GM21447 (cell line): ENCODE measurements at regions not wholly inside any gene's neighbourhood (a gene's known extent, or its start where the extent isn't known, plus 50 kb on each side); places are given as distances from the start of the nearest gene placed in this dataset.

Source experiments
- ATAC-seq: cut with Tn5 transposase; IDR thresholded peaks from one replicate; pipeline ENCODE4 v1.9.1; 2021; ENCODE audit not compliant: unreplicated experiment

DNA sequence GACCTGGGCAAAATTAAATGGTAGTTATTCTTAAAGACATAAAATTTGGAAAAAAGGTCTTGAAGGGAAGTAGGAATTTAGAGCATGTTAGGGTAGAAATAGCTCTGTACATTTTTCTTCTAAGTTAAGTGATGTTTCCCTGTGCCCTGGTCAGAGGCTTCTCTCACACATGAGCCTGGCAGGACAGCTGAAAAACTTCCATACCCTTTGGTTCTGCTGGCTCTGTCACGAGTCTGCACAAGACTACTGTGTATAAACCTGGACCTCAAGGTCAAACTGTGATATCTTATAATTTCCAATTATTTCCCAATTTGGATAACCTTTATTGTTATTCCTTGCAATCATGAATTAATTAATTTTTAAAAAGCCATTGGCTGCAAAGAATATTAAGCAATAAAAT is 664.7 kb downstream of the BCL11A start:
- ATAC-seq: no peak

DNA sequence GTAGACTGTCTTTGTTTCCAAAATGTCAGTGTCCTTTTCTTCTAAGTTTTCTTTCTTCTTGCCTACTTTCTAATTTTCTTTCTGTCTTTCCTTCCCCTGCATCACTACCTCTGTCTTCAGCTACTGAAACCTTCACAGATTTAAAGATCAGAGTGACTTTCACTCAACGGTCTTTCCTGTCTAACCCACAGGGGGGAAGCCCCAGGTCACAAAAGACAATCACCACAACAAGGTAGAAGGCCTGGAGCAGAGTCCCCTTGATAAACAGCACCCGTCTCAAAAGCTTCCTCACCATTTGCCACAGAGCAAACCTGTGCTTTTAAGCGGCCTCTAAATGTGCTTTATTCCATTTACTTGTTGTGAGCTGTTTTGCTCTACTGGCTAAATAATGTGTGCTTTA is 665.4 kb downstream of the BCL11A start:
- peak; percentile 91 for ATAC-seq

DNA sequence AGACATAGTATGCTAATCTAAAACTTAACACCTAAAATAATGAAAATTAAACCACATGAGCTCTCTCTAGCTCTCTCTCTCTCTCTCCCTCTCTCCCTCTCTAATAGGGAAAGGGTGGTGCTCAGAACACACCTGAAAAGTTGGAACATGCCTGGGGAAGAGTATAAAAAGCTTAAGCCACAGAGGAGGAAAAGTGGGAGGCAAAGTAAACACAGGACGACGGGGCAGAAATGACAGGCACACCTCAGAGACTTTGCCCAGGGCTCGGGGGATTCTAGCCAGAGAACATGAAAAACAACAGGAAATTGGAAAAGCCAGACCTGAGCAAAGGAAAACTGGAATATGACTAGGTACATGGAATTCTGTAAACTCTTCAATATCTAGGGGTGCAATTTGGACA is 666.1 kb downstream of the BCL11A start:
- no peak for ATAC-seq

DNA sequence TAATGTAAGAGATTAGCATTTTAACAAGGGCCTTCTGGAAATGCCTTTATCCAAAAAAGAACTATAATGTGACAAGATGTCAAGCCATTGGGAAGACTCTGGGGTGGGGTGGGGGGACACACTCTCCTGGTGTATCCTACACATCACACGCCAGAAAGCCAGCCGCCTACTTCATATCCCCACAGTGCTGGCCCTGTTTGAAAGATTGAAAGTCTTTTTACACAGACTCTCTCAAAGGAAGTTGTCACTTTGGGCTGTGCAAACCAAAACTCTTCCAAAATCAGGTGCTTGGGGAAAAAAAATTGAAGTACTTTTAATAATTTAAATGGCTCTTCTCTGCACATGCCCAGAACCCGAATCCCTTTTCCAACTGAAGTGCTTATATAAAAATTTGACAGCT is 666.7 kb downstream of the BCL11A start:
- ATAC-seq: no peak

- ATAC-seq: no peak
Observed at GRCh38 chr2:59885541-59885940, 667.9 kb downstream of the BCL11A start.

GRCh38 chr2:59884166-59884565 is 669.3 kb downstream of the BCL11A start:
- ATAC-seq: no peak

DNA sequence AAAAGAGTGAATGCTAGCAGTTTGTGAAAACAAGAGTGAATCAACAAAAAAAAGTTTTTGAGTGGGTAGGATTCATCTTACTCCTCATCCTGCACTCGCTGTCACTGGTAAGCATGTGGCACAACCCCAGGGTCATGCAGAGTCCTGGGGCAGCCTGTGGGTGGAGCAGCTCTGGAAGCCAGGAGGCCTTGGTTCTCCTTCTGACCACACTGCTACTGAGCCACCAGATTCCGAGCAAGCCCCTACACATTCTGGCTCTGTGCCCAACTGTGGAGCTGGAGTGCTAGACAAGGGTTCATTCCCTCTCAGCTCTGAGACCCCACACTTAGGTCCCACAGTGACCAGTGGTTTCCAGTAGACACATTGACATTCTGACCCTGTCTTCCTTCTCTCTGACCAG is 670.6 kb downstream of the BCL11A start:
- ATAC-seq: no peak

DNA sequence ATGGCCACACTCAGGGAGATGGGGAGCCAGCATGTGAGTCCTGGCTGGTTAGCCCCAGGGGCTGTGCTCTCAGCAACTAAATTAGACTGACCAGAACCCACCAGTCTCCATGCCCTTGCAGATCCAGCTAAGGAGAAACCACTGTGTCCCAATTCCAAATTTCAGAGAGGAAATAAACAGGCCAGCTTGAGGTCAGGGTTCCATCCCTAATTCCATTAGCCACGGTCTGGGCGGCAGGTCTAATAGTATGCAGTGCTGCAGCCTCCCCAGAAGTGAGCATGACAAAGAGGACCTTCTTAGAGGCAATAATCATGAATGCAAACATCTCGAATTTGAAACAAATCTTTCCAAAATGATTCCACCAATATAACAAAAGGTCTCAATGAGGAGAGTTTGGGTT is 671.2 kb downstream of the BCL11A start:
- no peak for ATAC-seq

DNA sequence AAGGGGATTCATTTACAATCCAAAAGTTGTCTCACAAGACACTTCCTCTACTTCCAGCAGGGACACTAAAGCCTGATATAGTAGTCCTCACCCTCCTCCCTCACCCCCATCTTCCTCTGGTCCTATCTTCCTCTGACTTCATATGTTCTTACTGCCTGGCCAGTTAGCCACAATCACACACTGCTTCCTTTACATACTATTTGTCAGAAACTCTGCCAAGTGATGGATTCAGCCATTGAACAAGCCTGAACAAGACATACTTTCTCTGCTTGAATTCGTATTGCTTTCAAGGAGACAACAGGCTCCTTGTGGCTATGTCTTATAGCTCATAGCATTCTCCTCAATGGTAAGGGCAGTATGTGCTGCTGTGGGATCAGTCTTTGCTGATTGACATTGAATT is 672.2 kb downstream of the BCL11A start:
- no peak for ATAC-seq

- no peak for ATAC-seq
Observed at GRCh38 chr2:59879700-59880131, 673.7 kb downstream of the BCL11A start.

GRCh38 chr2:59875836-59876235 is 677.6 kb downstream of the BCL11A start:
- ATAC-seq: no peak

- no peak for ATAC-seq
Observed at GRCh38 chr2:59874971-59875755, 678.3 kb downstream of the BCL11A start.

GRCh38 chr2:59874361-59874760 is 679.1 kb downstream of the BCL11A start:
- ATAC-seq: no peak

DNA sequence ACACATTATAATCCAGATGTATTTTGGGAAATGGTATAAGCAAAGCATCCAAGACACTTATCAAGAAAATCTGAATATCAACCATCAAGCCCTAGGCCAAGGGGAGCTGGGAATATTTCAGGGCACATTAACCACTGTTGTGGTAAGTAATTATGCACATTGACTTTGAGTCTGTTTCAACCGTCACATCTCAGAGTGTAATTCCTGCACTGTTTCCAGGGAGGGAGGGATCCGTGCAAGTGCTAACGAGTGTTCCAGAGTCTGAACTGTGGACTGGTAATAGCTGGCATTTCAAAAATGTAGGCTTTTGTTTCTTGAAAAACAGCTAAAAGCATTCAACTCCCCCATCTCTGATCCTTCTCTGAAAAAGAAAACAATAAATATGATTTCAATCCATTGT is 681.6 kb downstream of the BCL11A start:
- no peak for ATAC-seq

DNA sequence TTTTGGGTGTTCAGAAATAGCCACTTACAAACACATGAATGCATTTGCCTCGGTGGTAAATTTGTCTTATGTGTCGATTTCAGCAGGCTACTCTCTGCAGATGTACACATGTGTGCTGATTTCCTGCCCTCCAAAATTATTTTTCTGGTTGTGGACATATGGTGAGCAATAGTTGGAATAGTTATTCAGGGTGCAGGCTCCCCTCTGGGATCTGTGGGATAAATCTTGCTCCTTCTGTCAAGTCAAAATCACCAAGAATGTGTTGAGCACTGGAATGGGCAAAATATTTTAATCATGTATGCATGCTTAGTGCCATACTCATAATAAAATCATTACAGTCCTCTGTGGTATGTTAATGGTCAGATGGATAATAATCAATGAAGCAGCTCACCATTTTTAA is 684.5 kb downstream of the BCL11A start:
- no peak for ATAC-seq

GRCh38 chr2:59866436-59866835 is 687.0 kb downstream of the BCL11A start:
- ATAC-seq: no peak

DNA sequence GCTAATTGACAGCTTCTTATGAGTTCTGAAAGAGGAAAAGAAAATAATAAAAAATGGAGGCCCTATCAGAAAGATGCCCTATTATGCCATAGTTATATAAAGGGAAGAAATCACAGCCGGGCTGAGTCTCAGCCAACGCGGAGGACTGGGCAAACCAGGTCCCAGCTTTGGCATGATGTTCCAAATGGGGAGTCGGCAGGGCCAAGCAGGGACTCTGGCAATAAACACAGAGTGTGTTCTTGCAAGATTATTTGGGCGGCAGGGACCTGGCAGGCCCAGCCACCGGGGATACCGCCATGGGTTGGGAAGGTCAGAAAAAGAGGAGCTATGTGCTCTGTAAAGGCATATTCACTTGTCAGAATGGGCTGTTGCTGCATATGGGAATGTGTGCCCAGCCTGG is 694.9 kb downstream of the BCL11A start:
- ATAC-seq: no peak

DNA sequence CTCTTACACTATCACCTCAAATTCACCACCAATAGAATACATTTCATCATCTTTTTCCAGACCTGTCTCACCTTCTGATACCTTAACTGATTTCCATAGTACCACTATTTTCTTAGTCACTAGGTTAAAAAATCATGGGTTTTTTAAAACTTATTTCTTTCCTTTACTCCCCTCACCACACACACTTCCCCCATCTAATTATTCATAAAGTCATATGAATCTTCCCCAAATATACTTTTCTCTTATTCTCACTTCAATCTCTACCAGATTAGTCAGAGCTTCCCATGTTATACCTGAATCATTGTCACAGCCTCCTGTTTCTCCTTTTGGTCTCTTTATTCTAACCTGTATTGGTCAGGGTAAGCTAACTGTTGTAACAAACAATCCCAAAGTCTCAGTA is 696.3 kb downstream of the BCL11A start:
- ATAC-seq: no peak

DNA sequence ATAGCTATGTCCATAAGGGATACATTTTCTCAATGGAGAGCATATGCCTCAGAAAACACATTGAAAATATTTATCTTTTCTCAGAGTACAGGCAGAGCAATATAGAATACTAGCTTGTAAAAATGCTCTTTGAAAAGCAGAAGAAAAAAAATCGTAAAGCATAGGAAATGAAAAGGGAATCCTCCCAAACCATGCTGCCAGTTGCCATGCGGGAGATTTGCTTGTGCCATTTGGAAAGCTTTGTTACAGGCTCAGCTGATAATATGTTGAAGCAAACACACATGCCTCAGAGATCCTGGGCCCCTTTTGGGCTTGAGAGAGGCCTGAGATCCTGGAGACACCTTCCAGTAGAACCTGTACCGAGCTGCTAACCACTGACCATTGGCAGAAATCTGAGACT is 697.1 kb downstream of the BCL11A start:
- no peak for ATAC-seq

DNA sequence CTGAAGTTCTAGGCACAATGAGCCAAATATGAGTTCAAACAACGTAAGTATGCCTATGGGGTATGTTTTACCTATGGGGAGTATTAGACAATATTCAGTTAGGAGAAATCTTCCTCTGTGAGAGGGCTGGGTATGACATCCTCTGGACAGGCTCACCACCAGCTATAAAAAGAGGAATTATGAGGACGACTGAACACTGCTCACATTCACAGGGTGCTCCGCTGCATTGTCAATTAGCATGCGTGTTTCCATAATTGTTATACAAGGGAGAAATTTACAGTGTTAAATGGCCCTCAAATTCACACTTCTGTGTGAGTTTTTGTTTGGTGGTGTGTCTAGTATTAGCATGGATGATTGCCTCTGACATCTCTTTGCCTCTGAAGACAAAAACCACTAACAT is 700.4 kb downstream of the BCL11A start:
- no peak for ATAC-seq

- ATAC-seq: no peak
Observed at GRCh38 chr2:59851836-59852475, 701.5 kb downstream of the BCL11A start.

GRCh38 chr2:59850554-59850953 is 702.9 kb downstream of the BCL11A start:
- ATAC-seq: no peak

DNA sequence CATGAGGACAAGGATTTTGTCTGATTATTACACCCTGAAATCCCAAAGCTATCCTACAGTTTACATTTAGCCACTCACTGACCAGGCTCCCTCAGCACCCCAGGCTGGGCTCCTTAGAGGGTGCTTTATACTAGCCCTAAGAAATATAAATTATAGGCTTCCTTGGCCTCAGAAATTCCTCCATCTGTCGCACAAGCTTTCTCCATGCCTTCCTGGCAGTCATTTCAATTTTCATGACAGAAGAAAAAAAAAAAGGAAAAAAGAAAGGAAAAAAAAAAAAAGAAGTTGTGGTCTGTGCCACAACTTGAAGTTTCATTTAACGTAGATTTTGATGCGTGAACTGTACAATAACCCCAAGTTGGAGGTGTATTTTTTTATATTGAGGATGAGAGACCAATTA is 719.5 kb downstream of the BCL11A start:
- ATAC-seq: no peak
